A673 (cell line): ENCODE measurements at regions not wholly inside any gene's neighbourhood (a gene's known extent, or its start where the extent isn't known, plus 50 kb on each side); places are given as distances from the start of the nearest gene placed in this dataset.

Source experiments
- BruUV-seq: library from RNA; stranded (reverse); fragments of 400-500 nt; replicated peaks from 2 replicates; lab custom pipeline; 2021; lab: Mats Ljungman, UMichigan
- CTCF ChIA-PET: fragments of 300-600 bp; sonication (Branson Sonifier 250); formaldehyde crosslinking; loops from one replicate; lab custom pipeline; 2022; ENCODE audit warnings: antibody characterized with exemption; lab: Charles Lee
- POLR2A ChIA-PET: fragments of 300-600 bp; sonication (Branson Sonifier 250); formaldehyde crosslinking; loops from one replicate; lab custom pipeline; 2022; ENCODE audit warnings: antibody characterized with exemption; ENCODE audit not compliant: low non-redundant PET; lab: Charles Lee
- DNase-seq: peaks from one replicate; pipeline ENCODE4 v3.0.0-alpha.2; 2015; ENCODE audit warnings: low spot score
- H3K27ac ChIP-seq: fragments of 200-600 bp; sonication (generic); 2 replicates; pipeline ENCODE4 v1.5.1; 2016; ENCODE audit warnings: mixed run types, low read depth, mild to moderate bottlenecking, mixed read lengths, antibody characterized with exemption, low read length; ENCODE audit not compliant: poor library complexity, severe bottlenecking
- H3K27me3 ChIP-seq: fragments of 200-600 bp; sonication (generic); replicated peaks from 2 replicates; pipeline ENCODE4 v1.6.1; 2017; ENCODE audit warnings: mixed run types, low read depth, mild to moderate bottlenecking, mixed read lengths, antibody characterized with exemption, low read length; ENCODE audit not compliant: insufficient read depth, poor library complexity
- H3K36me3 ChIP-seq: fragments of 200-600 bp; sonication (generic); 2 replicates; pipeline ENCODE4 v1.6.1; 2016; ENCODE audit warnings: mixed run types, mild to moderate bottlenecking, mixed read lengths, antibody characterized with exemption, low read length; ENCODE audit not compliant: insufficient read depth, poor library complexity, severe bottlenecking
- H3K4me1 ChIP-seq: fragments of 200-600 bp; sonication (generic); 2 replicates; pipeline ENCODE4 v1.6.1; 2017; ENCODE audit warnings: mixed run types, mild to moderate bottlenecking, mixed read lengths, antibody characterized with exemption, low read length; ENCODE audit not compliant: insufficient read depth, poor library complexity, severe bottlenecking
- H3K4me3 ChIP-seq: fragments of 200-600 bp; sonication (generic); 2 replicates; pipeline ENCODE4 v1.5.1; 2016; ENCODE audit warnings: low read depth, mixed run types, mild to moderate bottlenecking, mixed read lengths, low read length; ENCODE audit not compliant: poor library complexity, severe bottlenecking
- H3K9me3 ChIP-seq: fragments of 200-600 bp; sonication (generic); 2 replicates; pipeline ENCODE4 v1.6.1; 2016; ENCODE audit warnings: mixed run types, low read depth, mild to moderate bottlenecking, mixed read lengths, antibody characterized with exemption, low read length; ENCODE audit not compliant: poor library complexity, severe bottlenecking
- CTCF ChIP-seq: fragments of 300-800, 200-600 bp; sonication (generic); conservative IDR thresholded peaks from 2 replicates; pipeline ENCODE4 v1.5.1; 2017; ENCODE audit warnings: low read depth, mild to moderate bottlenecking, antibody characterized with exemption, low read length, moderate library complexity, mixed read lengths
- EZH2 ChIP-seq: fragments of 200-600 bp; sonication (generic); IDR thresholded peaks from 2 replicates; pipeline ENCODE4 v1.6.1; 2017; ENCODE audit warnings: borderline replicate concordance, low read depth, mild to moderate bottlenecking, mixed read lengths, antibody characterized with exemption, low read length; ENCODE audit not compliant: poor library complexity, severe bottlenecking
- intact Hi-C: fragments of 100-400 bp; cut with micrococcal nuclease; formaldehyde crosslinking; loops from one replicate; pipeline ENCODE4 v1.10.0; 2022; ENCODE audit not compliant: unreplicated experiment

GRCh38 chr4:119755599-119755998 is 127.0 kb upstream of the PDE5A start:
- no peak for TF ChIP-seq EZH2
- TF ChIP-seq CTCF, result no peak
- no TSS peak for BruUV-seq

GRCh38 chr4:119752936-119753335 is 124.3 kb upstream of the PDE5A start:
- intact Hi-C loops, result no loop called here
- H3K27me3 ChIP-seq, result no peaks in the 10 kb centered on the region
- no peak for DNase-seq
- no peak overlapping the region for H3K27ac ChIP-seq
- no peaks in the 10 kb centered on the region for H3K9me3 ChIP-seq
- POLR2A ChIA-PET, result no interaction called here
- CTCF ChIA-PET, result no interaction called here
- no peaks in the 10 kb centered on the region for H3K4me1 ChIP-seq
- no peaks in the 10 kb centered on the region for H3K36me3 ChIP-seq
- no peak overlapping the region for H3K4me3 ChIP-seq
- BruUV-seq, result no TSS peak
- TF ChIP-seq EZH2 (no peak), CTCF (no peak)

More at GRCh38 chr4:119755599-119755998, 127.0 kb upstream of the PDE5A start:
- ChIA-PET CTCF (no interaction called here), POLR2A (no interaction called here)
- Histone ChIP-seq H3K4me1 (no peaks in the 10 kb centered on the region), H3K36me3 (no peaks in the 10 kb centered on the region), H3K9me3 (no peaks in the 10 kb centered on the region), H3K4me3 (no peak overlapping the region), H3K27ac (no peak overlapping the region), H3K27me3 (no peaks in the 10 kb centered on the region)
- intact Hi-C loops, result no loop called here
- no peak for DNase-seq

DNA sequence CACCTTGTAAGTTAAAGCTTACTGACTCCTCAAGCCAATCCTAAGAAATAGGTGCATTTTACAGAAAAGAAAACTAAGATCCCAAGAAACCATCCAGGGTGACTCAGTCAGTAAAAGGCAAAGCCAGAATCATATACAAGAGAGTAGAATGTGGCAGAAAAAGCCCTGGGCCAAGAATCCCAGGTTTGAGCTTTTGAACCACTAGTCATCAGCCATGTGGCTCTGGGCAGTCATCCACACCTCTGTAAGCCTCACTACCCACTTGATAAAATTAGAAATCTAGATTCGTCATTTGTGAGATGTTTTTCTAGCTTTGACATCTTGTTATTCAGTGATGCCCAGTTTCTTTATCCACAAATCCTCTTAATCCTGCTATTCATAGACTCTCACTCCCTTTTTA is 122.2 kb upstream of the PDE5A start:
- Histone ChIP-seq H3K4me1 (no peaks in the 10 kb centered on the region), H3K27ac (no peak overlapping the region), H3K36me3 (no peaks in the 10 kb centered on the region), H3K27me3 (no peaks in the 10 kb centered on the region), H3K9me3 (no peaks in the 10 kb centered on the region), H3K4me3 (no peak overlapping the region)
- CTCF ChIA-PET, result no interaction called here
- TF ChIP-seq EZH2 (no peak), CTCF (no peak)
- intact Hi-C loops, result no loop called here
- no TSS peak for BruUV-seq
- POLR2A ChIA-PET, result no interaction called here
- DNase-seq, result no peak
